ENCODE measurements at regions not wholly inside any gene's neighbourhood (a gene's known extent, or its start where the extent isn't known, plus 50 kb on each side); places are given as distances from the start of the nearest gene placed in this dataset.

GRCh38 chr2:122193622-122194021 is 438.2 kb downstream of the TSN start (continued):
- TF ChIP-seq GATA2 (CRISPR knock-in tag; IDR thresholded peaks at IDR 0.05) (0 out of 2 replicates have a peak, but pooled peaks have one; percentile 37), KDM4B (IDR thresholded peaks at IDR 0.05; ENCODE audit: borderline replicate concordance in 2 of 2, low read depth in 1 of 2) (no peak), HOMEZ (CRISPR knock-in tag; IDR thresholded peaks at IDR 0.05) (no peak), POU5F1 (IDR thresholded peaks at IDR 0.05; ENCODE audit: borderline replicate concordance, low read depth, low read length, partially characterized antibody) (no peak), NFE2 (IDR thresholded peaks at IDR 0.05; ENCODE audit: low read depth) (no peak), SRSF9 (IDR thresholded peaks at IDR 0.05; ENCODE audit: borderline replicate concordance, low read depth, low read length) (no peak), MLX (CRISPR knock-in tag; conservative IDR thresholded peaks at IDR 0.05) (no peak), SRSF3 (IDR thresholded peaks at IDR 0.05; ENCODE audit: insufficient read depth, low read length) (no peak), E2F4 (CRISPR knock-in tag; IDR thresholded peaks at IDR 0.05; ENCODE audit: low read depth) (no peak), SLC30A9 (CRISPR knock-in tag; IDR thresholded peaks at IDR 0.05) (no peak), ZNF707 (CRISPR knock-in tag; conservative IDR thresholded peaks at IDR 0.05) (no peak), SIX5 (IDR thresholded peaks at IDR 0.05; ENCODE audit: borderline replicate concordance in 1 of 2, insufficient read depth in 1 of 2, low read depth in 1 of 2, low read length in 2 of 2) (no peak), ATF2 (CRISPR knock-in tag; IDR thresholded peaks at IDR 0.05) (no peak), CHD4 (IDR thresholded peaks at IDR 0.05; ENCODE audit: insufficient read depth, insufficient replicate concordance, low read depth, low read length, poor library complexity, severe bottlenecking) (no peak), HCFC1 (IDR thresholded peaks at IDR 0.05; ENCODE audit: low read depth, low read length) (no peak), NR0B1 (IDR thresholded peaks at IDR 0.05; ENCODE audit: partially characterized antibody) (no peak), MED1 (CRISPR knock-in tag; IDR thresholded peaks at IDR 0.05; ENCODE audit: borderline replicate concordance) (no peak), NR4A1 (CRISPR knock-in tag; IDR thresholded peaks at IDR 0.05) (no peak), NR4A1 (tag; IDR thresholded peaks at IDR 0.05) (no peak), U2AF1 (optimal IDR thresholded peaks at IDR 0.05; ENCODE audit: low read depth, low read length) (no peak), CEBPG (CRISPR knock-in tag; IDR thresholded peaks at IDR 0.05) (no peak), CEBPG (tag; conservative IDR thresholded peaks at IDR 0.05 in 1 of 2, IDR thresholded peaks at IDR 0.05 in 1 of 2) (peak; percentile 65 to 77)
